Loucy (cell line): ENCODE measurements at regions not wholly inside any gene's neighbourhood (a gene's known extent, or its start where the extent isn't known, plus 50 kb on each side); places are given as distances from the start of the nearest gene placed in this dataset.

Experiments
- H2AFZ ChIP-seq: fragments of 200-600 bp; sonication (generic); 2 replicates; pipeline ENCODE4 v1.6.0; 2016; ENCODE audit warnings: antibody characterized with exemption, mild to moderate bottlenecking, low read length, moderate library complexity
- H3F3A ChIP-seq: fragments of 200-600 bp; 2 replicates; pipeline ENCODE4 v1.6.0; 2016; ENCODE audit warnings: antibody characterized with exemption, low read depth, mild to moderate bottlenecking
- H3K27me3 ChIP-seq: fragments of 200-600 bp; sonication (generic); 2 replicates; pipeline ENCODE4 v1.6.1; 2014; ENCODE audit warnings: low read length, mild to moderate bottlenecking; ENCODE audit not compliant: insufficient read depth, poor library complexity, severe bottlenecking
- H3K36me3 ChIP-seq: fragments of 200-600 bp; sonication (generic); 2 replicates; pipeline ENCODE4 v1.6.1; 2016; ENCODE audit warnings: low read length; ENCODE audit not compliant: insufficient read depth
- H3K4me1 ChIP-seq: fragments of 200-600 bp; sonication (generic); 2 replicates; pipeline ENCODE4 v1.5.1; 2014; ENCODE audit warnings: low read length, mild to moderate bottlenecking; ENCODE audit not compliant: insufficient read depth, poor library complexity, severe bottlenecking
- H3K4me2 ChIP-seq: fragments of 200-600 bp; sonication (generic); 2 replicates; pipeline ENCODE4 v1.6.0; 2014; ENCODE audit warnings: antibody characterized with exemption, low read length, low read depth, mild to moderate bottlenecking; ENCODE audit not compliant: poor library complexity, severe bottlenecking
- H3K4me3 ChIP-seq: fragments of 200-600 bp; sonication (generic); 2 replicates; pipeline ENCODE4 v1.5.1; 2014; ENCODE audit warnings: low read length, mild to moderate bottlenecking, mixed read lengths; ENCODE audit not compliant: poor library complexity, severe bottlenecking
- H3K79me2 ChIP-seq: fragments of 200-600 bp; sonication (generic); 2 replicates; pipeline ENCODE4 v1.6.1; 2014; ENCODE audit warnings: low read length; ENCODE audit not compliant: insufficient read depth
- H3K9ac ChIP-seq: fragments of 200-600 bp; sonication (generic); 2 replicates; pipeline ENCODE4 v1.6.0; 2014; ENCODE audit warnings: mild to moderate bottlenecking, low read depth, low read length, moderate library complexity; ENCODE audit not compliant: poor library complexity, severe bottlenecking
- H3K9me2 ChIP-seq: fragments of 200-600 bp; sonication (generic); replicated peaks from 2 replicates; pipeline ENCODE4 v1.6.1; 2016; ENCODE audit warnings: low read depth, low read length, mixed read lengths
- H3K9me3 ChIP-seq: fragments of 200-600 bp; sonication (generic); 2 replicates; pipeline ENCODE4 v1.6.1; 2014; ENCODE audit warnings: mild to moderate bottlenecking, antibody characterized with exemption, low read length, low read depth; ENCODE audit not compliant: insufficient read depth
- H4K20me1 ChIP-seq: fragments of 200-600 bp; sonication (generic); 2 replicates; pipeline ENCODE4 v1.6.0; 2014; ENCODE audit warnings: antibody characterized with exemption, low read length, mild to moderate bottlenecking; ENCODE audit not compliant: insufficient read depth, poor library complexity, severe bottlenecking
- EZH2phosphoT487 ChIP-seq: fragments of 200-600 bp; IDR thresholded peaks from 2 replicates; pipeline ENCODE4 v1.6.1; 2018; ENCODE audit warnings: antibody characterized with exemption, mild to moderate bottlenecking, moderate library complexity, borderline replicate concordance
- TF ChIP-seq, protein P1 (sequence below): fragments of 200-600 bp; sonication (generic); conservative IDR thresholded peaks from 2 replicates; pipeline ENCODE4 v1.5.1; 2014; ENCODE audit warnings: mild to moderate bottlenecking, antibody characterized with exemption, low read length

DNA sequence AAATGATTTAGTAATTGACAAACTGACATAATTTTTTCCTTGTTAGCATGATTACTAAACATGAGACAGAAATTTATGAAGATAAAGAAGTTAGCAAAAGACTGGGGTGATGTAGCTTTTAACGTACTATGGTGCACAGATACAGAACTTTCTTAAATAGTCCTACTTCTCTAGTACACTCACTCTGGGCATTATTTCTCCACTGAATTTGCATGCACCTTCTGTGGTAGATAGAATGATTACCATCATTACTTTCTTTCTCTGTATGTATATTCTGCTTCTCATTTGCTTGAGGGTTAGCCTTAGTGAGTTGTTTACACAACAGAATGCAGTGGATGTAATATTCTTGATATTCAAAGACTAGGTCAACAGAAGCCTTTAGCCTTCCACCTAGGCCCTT, 173.1 kb upstream of the EPHA7 start:
- no peaks in the 10 kb centered on the region for H3K9me2 ChIP-seq
- H3K27me3 ChIP-seq: no peaks in the 10 kb centered on the region
- H3K4me3 ChIP-seq: no peak overlapping the region
- H3K36me3 ChIP-seq: no peaks in the 10 kb centered on the region
- H3K4me1 ChIP-seq: no peaks in the 10 kb centered on the region
- H4K20me1 ChIP-seq: no peaks in the 10 kb centered on the region
- no peak overlapping the region for H2AFZ ChIP-seq
- no peak overlapping the region for H3K9ac ChIP-seq
- no peaks in the 10 kb centered on the region for H3F3A ChIP-seq
- no peaks in the 10 kb centered on the region for H3K9me3 ChIP-seq
- no peak for TF ChIP-seq EZH2phosphoT487
- TF ChIP-seq, protein P1, sequence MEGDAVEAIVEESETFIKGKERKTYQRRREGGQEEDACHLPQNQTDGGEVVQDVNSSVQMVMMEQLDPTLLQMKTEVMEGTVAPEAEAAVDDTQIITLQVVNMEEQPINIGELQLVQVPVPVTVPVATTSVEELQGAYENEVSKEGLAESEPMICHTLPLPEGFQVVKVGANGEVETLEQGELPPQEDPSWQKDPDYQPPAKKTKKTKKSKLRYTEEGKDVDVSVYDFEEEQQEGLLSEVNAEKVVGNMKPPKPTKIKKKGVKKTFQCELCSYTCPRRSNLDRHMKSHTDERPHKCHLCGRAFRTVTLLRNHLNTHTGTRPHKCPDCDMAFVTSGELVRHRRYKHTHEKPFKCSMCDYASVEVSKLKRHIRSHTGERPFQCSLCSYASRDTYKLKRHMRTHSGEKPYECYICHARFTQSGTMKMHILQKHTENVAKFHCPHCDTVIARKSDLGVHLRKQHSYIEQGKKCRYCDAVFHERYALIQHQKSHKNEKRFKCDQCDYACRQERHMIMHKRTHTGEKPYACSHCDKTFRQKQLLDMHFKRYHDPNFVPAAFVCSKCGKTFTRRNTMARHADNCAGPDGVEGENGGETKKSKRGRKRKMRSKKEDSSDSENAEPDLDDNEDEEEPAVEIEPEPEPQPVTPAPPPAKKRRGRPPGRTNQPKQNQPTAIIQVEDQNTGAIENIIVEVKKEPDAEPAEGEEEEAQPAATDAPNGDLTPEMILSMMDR: no peak
- H3K79me2 ChIP-seq: no peaks in the 10 kb centered on the region
- no peak overlapping the region for H3K4me2 ChIP-seq

DNA sequence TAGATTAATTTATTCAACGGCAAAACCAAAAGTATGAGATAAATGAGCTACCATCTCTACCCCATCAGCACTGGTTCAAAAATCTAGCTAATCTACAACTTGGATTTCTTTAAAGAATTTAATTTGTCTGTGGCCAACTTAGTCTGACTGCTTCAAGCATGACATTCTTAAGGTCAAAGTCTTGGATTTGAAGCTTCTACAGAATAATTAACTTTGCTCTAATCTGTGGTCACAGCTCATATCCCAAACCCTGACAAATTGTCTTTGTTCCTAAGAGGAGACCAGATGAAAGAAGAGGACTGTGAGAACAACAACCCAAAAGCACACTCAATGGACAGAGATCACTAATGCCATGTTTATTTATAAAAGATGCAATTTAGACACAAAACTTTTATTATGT, 166.9 kb upstream of the EPHA7 start:
- no peak overlapping the region for H3K4me2 ChIP-seq
- H3K79me2 ChIP-seq: no peaks in the 10 kb centered on the region
- H3K36me3 ChIP-seq: no peaks in the 10 kb centered on the region
- no peaks in the 10 kb centered on the region for H3K9me2 ChIP-seq
- no peaks in the 10 kb centered on the region for H3K27me3 ChIP-seq
- no peak overlapping the region for H3K4me3 ChIP-seq
- H3K9me3 ChIP-seq: no peaks in the 10 kb centered on the region
- no peak overlapping the region for H2AFZ ChIP-seq
- H3K9ac ChIP-seq: no peak overlapping the region
- TF ChIP-seq, protein P1: no peak
- TF ChIP-seq EZH2phosphoT487: no peak
- no peaks in the 10 kb centered on the region for H3K4me1 ChIP-seq
- no peaks in the 10 kb centered on the region for H3F3A ChIP-seq
- no peaks in the 10 kb centered on the region for H4K20me1 ChIP-seq

- no peak overlapping the region for H3K9ac ChIP-seq
- no peaks in the 10 kb centered on the region for H4K20me1 ChIP-seq
- TF ChIP-seq, protein P1: no peak
- no peak for TF ChIP-seq EZH2phosphoT487
- no peaks in the 10 kb centered on the region for H3K36me3 ChIP-seq
- H3K9me3 ChIP-seq: no peaks in the 10 kb centered on the region
- no peaks in the 10 kb centered on the region for H3F3A ChIP-seq
- no peak overlapping the region for H2AFZ ChIP-seq
- H3K4me1 ChIP-seq: no peaks in the 10 kb centered on the region
- no peaks in the 10 kb centered on the region for H3K9me2 ChIP-seq
- no peak overlapping the region for H3K4me2 ChIP-seq
- no peak overlapping the region for H3K4me3 ChIP-seq
- H3K79me2 ChIP-seq: no peaks in the 10 kb centered on the region
- H3K27me3 ChIP-seq: no peaks in the 10 kb centered on the region
Observed at GRCh38 chr6:93584300-93584699, 164.9 kb upstream of the EPHA7 start.
